ENCODE measurements at regions not wholly inside any gene's neighbourhood (a gene's known extent, or its start where the extent isn't known, plus 50 kb on each side); places are given as distances from the start of the nearest gene placed in this dataset.

DNA sequence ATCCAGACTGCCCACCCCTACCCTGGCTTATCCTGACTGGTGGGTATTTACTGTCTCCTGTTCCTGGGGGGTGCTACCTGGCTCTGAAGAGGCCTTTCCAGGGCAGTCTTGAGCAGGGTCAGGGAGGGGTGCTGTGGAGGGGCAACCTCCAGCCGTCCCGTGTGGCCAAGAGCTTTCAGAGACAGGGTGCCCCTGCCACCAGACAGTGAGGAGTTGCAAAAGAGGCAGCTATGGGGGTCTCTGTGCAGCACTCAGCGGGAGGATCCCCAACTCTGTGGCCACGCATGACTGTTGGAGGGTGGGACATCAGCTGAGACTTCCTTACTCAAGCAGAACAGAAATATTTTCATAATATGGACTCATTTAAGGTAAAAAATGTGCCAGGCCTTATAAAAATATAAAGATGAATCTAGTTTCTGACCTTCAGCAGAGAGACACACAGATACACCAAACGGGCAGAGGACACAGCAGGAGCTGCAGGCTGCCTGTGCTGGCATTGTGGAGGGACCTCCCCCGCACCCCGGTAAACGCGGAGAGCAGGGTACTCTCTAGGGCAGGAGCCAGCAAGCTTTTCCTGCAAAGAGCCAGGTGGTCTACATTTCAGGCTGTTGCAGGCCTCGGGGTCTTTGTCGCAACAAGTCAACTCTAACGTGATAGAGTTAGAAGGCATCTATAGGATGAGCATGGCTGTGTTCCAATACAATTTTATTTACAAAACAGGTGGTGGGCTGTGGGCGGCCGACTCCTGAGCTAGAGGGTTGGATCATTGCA, 252.6 kb downstream of the RHOU start:
- intact Hi-C loops (cut with micrococcal nuclease), result no loop called here

DNA sequence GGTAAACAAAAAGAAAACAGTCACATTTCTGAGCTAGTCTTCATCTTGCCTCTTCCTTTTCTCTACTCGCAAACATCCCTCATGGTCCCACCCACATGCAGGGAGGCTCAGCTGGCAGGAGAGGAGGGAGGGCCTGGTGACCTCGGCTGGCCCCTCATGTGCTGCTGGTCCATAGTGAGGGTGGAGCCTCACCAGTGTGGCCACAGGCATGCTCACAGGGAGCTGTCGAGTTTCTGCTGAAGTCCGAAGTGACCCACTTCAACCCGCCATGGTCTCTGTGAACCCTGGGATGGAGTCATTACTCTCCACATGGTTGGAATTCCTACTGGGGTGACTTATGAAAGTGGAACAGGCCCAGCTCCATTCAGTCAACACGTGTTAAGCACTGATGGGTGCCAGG, 253.4 kb downstream of the RHOU start:
- intact Hi-C loops (cut with micrococcal nuclease), result no loop called here

DNA sequence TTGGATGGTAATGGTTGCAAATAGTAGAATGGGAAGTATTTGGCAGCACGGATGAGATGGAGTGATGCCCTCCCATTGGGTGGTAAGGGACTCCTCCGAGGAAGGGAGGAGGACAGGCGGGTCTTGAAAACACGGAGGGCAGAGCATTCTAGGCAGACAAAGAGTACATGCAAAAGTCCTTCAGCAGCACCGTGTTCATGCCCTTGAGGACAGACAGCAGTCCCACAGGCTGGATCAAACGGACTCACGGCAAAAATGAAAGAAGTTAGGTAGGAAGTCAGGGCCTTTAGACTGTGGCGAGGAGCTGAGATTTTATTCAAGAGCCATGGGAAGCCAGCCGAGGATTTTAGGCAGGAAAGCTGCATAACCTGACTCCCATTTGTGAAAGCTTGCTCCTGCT, 253.9 kb downstream of the RHOU start:
- intact Hi-C loops (cut with micrococcal nuclease), result no loop called here

DNA sequence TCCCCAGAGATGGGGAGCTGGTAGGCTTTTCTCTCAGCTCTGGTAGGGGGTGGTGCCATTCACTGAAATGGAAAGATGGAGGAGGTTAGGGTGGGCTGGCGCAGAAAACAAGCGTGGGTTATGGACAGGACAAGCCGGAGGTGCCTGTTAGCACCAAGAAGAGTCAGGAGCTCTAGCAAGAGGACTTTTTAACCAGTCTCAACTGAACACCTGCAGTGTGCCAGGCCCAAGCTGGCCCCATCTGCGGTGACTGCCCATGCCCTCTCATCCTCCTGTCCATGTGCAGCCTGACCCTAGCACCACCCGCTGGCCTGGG, 254.4 kb downstream of the RHOU start:
- intact Hi-C loops (cut with micrococcal nuclease), result no loop called here

DNA sequence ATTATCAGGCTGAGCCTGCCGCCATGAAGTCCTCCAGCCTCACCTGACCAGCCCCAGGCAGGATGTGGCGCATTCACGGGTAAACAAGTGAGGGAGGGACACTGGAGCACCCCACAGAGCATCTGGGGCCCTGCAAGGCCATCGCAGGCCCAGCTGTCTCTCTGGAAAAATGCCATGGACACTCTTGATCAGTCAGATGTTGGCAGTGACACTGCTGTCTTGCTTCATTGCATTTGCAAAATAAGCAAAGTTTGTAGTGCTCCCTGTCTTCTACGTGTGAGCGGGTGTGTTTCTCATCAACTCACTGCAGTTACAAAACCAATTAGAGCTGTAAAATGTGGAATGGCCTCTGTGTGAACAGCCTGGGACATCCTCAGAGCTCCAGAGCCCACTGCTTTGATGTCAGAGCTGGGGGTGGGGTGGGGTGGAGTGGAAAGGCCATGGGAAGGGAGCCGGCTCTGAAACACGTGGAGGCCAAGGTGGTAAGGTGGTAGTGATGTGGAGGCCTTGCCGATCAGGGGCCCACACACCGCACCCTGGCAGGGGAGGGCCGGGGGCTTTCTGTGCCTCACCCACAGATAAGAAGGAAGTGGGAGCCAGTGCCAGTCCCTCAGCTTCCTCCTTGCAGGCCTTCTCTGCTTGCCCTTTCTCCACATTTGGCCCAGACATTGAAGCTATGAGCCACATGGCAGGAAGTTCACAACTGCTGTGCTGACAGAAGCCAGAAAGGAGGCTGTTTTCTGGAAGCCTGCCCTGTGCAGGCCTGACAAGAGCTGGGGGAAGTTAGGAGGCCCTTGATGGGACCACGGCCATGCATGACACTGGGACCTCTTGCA, 254.9 kb downstream of the RHOU start:
- intact Hi-C loops (cut with micrococcal nuclease), result no loop called here

DNA sequence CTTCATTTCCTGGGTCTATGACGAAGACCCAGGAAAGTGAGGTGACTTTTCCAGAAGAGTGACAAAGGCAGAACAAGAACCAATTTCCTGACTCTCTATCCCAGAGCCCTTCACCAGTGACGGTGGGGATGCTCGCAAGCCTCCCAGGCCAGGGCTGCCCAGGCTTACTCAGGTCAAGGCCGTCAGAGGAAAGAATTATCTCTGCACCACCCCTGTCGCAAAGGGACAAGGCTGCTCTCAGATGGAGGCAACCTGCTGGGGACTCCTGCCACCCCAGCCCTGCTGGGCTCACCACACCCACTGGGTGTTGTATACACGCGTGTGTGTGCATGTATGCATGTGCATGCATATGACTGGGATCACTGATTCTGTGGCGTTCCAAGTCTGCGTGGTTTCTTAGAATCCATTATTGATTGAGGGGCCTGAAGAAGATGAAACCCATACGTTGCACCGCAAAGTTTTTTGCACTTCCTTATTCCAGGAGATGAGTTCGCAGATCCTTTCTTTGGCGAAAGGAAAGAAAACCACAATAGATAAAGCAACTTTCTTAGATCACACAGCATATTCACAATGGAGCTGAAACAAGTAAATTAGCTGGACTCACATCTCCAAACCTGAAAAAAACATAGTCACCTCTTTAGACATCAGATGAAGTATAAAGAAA, 255.8 kb downstream of the RHOU start:
- intact Hi-C loops (cut with micrococcal nuclease), result no loop called here

DNA sequence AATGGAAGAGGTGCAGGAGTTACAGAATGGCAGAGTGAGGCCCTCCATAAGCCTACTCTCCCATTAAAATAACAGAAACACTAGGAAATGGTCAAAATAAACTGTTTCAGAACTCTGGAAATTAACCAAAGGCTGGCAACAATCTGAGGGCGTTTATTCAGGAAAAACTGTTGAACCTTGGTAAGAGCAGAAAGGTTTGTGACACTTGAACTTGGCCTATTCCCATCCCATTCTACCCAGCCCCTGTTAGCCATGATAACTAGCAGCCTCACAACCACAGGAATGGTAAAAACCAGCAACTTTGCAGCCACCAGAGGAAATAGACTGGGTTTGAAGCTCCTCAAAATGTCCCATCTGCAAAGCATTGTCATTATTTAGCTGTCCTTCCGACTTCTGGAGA, 256.8 kb downstream of the RHOU start:
- intact Hi-C loops (cut with micrococcal nuclease), result no loop called here

DNA sequence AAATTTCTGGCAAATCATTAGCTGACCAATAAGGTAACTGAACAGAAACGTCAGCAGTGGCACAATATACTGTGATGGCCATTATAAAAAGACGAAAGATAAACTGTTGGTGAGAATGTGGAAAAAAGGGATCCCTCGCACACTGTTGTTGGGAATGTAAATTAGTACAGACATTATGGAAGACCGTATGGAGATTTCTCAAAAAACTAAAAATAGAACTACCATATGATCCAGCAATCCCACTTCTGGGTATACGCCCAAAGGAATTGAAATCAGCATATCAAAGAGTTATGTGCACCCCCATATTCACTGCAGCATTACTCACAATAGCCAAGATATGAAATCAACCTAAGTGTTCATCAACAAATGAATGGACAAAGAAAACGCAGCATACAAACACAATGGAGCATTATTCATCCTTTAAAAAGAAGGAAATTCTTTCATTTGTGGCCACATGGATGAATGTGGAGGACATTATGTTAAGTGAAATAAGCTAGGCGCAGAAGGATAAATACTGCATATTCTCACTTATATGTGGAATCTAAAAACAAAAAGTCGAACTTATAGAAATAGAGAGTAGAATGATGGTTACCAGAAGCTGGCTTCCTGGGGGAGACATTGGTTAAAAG, 257.7 kb downstream of the RHOU start:
- intact Hi-C loops (cut with micrococcal nuclease), result no loop called here

DNA sequence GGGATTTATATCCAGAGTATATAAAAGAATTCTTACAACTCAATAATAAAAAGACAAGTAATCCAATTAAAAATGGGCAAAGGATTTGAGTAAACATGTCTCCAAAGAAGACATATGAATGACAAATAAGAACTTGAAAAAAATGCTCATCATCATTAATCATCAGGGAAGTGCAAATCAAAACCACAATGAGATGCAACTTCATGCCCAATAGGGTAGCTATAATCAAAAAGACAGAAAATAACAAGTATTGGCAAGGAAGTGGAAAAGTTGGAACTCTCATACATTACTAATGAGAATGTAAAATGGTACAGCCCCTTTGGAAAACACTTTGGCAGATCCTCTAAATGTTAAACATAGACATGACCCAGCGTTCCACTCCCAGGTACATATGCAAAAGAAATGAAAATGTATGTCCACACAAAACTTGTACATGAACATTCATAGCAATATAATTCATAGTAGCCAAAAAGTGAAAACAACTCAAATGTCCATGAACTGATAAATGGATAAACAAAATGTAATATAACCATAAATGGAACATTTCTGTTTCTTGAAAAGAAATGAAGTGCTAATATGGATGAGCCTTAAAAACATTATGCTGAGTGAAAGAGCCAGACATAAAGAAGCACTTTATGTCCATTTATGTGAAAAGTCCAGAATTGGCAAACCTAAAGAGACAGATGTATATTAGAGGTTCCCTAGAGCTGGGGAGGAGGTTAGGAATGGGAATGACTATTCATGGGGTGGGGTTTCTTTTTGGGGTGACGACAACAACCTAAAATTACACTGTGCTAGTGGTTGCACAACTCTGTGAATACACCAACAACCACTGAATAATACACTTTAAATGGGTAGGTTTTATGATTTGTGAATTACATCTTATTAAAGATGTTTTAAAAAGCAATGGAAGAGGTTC, 259.7 kb downstream of the RHOU start:
- intact Hi-C loops (cut with micrococcal nuclease), result no loop called here

DNA sequence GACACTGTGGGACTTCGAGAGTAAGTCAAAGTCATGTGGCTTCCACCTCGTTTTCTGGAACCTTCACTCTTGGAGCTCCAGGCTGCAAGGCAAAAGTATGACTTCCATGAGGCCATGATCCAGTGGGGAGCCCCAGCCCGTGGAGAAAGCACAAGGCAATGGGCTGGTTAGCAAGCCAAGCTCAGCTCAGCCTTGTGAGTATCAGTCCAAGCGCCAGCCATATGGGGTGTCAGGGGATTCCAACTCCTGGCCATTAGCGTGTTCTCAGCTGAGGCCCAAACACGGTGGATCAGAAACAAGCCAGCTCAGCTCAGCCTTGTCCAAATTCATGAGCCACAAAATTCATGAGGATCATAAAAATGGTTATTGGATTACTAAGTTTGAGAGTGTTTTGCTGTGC, 261.0 kb downstream of the RHOU start:
- intact Hi-C loops (cut with micrococcal nuclease), result no loop called here

DNA sequence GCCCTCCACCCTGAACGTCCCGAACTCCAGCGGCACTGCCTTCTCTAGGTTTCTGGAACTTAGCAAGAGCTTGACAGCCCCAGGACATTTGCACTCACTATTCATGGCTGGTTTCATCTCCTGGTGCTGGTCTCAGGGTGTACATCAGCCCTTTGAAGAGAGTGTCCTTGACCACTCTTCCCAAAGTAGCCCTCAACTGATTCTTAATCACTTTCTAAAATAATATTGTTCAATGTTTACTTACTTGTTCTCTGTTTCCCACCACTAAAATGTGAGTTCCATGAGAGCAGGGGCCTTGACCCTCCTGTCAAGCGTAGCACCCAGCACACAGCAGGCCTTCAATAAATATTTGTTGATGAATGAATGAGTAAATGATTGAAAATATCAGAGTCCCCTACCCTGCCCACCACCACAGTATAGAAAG, 262.5 kb downstream of the RHOU start:
- intact Hi-C loops (cut with micrococcal nuclease), result no loop called here

DNA sequence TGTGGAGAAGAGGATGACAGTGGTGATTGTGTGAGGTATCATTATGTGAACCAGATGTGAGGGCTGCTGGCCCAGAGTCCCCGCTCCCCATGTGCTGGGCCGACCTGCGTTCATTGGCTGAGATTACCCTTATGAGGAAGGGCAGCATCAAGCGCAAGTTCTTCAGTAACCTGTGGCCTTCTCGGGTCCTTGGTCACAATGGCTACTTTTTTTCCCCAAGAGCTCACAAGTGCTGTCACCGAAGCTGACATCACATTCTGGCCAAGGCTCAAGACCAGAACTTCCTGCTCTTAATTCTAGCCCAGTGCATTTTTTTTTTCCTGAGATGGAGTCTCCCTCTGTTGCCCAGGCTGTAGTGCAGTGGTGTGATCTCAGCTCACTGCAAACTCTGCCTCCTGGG, 262.9 kb downstream of the RHOU start:
- intact Hi-C loops (cut with micrococcal nuclease), result no loop called here

DNA sequence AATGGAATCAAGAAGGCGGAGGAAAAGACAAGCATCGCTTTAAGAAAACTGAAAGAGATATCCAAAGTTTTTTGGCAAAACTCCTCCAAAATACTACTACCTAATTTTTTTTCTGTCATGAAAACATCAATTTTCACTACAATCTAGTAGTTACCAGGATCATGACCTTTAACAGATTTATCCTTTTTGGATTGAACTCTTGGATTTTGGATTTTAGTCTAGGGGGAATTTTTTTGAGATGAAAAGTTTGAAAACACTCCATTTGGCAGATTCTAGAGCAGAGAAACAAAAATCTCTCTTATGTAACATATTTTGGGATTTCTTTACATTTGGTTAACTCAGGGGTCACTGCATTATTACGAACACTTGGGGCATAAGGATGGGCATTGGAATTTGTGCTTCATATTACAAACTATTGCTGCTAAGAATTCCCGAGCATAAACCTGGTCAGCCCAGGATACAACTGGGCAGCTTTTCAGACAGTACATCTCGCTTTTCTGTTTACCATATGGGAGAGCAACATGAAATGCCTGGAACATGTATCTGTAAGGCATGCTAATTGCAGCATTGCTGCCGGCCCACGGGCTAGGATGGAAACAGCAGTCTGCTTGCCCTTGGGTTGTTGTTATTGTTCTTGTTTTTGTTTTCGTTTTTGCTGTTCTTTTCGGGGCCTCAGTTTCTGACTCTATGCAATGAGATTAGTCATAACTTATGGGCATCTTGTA, 264.3 kb downstream of the RHOU start:
- intact Hi-C loops (cut with micrococcal nuclease), result no loop called here

DNA sequence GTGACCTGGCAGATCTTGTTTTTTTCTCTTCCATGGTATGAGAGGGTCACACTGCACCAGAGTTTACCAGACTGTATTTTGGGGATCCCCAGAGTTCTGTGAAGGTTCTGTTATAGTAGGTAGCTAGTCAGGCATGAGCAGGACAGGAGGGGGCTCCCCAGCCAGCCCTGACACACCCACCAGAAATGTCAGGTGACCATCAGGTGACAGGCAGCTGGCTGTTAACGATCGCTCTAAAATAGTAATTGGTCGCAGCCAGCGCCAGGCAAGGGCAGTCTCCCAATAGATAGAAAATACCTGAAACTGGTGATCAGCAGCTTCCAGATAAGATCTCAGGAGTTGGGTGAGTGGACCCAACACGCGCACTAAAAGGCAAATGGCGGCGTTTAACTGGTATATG, 264.9 kb downstream of the RHOU start:
- intact Hi-C loops (cut with micrococcal nuclease), result no loop called here

DNA sequence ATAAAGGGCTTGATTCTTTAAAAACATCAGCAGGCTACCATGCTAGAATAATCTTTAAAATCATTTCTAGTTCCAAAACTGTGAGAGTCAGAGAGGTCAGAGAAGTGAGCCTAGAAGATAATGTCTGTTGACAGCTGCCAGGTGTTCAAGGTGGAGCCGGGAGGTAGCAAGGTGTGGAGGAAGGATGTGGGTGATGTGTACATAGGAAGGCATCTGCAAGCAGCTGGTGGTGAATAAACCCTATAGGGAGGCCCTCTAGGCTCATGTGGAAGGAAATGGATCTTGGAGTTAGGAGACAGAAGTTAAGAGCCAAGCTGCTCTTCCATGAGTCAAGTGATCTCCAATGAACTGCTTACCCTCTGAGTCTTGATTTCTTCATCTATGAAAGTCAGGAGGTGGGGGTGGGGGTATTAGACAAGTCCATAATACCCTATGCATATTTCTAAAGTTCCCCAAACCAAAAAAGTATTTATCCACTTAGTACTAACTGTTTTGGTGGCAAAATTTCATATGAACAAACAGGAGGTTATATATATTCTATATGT, 266.3 kb downstream of the RHOU start:
- intact Hi-C loops (cut with micrococcal nuclease), result no loop called here

DNA sequence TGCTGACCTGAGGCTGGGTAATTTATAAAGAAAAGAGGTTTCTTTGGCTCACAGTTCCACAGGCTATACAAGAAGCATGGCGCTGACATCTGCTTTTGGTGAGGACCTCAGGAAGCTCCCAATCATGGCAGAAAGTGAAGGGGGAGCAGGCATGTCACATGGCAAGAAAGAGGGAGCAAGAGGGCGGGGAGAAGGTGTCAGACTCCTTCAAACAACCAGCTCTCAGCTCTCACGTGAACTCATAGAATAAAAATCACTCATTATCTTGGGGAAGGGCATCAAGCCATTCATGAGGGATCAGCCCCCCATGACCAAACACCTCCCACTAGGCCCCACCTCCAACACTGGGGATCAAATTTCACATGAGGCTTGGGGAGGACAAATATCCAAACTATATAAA, 266.8 kb downstream of the RHOU start:
- intact Hi-C loops (cut with micrococcal nuclease), result no loop called here

DNA sequence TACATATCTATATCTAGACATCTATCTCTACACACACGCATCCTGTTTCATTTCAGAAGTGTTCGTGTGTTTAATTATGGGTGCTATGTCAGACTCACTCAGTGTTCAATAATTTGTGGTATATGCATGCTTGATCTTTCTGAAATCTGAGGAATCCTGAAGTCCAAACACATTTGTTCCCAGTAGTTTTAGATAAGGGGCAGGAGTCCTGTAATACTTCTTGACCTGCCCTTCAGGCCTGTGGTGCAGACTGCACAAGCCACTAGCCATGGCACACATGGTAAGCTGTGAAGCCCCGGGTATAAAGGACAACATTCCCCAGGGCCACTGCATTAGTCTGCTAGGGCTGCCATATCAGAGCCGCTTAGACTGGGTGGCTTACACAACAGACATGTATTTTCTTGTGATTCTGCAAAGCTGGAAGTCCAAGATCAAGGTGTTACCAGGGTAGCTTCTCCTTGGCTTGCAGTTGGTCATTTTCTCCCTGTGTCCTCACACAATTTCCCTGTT, 267.2 kb downstream of the RHOU start:
- intact Hi-C loops (cut with micrococcal nuclease), result no loop called here

DNA sequence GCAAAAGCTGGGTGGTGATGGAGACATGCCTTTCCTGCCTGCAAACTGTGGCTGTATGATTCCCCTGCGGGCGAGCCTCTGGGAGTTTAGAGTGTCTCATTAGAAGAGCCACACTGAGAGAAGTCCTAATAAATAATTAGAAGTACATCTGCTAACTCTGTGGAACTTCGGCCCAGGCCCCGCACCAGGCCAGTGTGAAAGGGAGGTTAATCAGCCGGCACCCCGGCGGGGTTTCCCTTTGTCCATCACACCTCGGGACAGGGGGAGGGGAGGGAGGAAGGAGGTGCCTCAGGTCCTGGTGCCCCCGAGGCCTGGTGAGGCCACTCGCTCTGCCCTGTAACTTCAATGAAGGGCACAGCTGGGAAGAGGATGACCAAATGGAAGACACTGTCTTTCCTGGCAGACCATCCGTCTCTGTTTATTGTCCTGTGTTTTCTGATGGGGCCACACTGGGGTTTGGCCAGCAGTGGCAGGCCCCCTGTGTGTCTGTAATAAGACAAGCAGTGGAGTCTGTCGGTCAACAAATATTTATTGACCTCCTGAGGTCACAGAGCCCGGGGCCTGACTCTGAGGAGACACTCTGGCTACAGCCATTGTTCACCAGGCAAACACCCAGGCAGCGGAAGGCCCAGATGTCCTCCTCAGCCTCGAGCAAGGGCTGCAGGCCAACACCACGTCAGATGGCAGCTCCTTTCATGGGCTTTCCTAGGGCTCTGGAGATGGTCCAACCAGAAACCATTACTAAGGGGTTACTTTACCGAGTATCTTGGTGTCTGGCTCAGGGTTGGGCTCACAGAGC, 267.5 kb upstream of the RAB4A start:
- intact Hi-C loops (cut with micrococcal nuclease), result no loop called here
